HepG2 (cell line): ENCODE measurements at regions not wholly inside any gene's neighbourhood (a gene's known extent, or its start where the extent isn't known, plus 50 kb on each side); places are given as distances from the start of the nearest gene placed in this dataset.

Experiments used
- ATAC-seq: fragments of 200-7000 bp; cut with Tn5 transposase; 3 replicates; pipeline ENCODE4 v1.9.1; 2020; ENCODE audit warnings: mild to moderate bottlenecking, moderate library complexity
- BruUV-seq: library from RNA; stranded (reverse); fragments of 400-500 nt; replicated peaks from 2 replicates; lab custom pipeline; 2021; lab: Mats Ljungman, UMichigan
- CTCF ChIA-PET: fragments of 300-600 bp; formaldehyde crosslinking; extraction: SDS; loops from one replicate; lab custom pipeline; 2021; ENCODE audit warnings: low total read pairs, inconsistent platforms, low intra/inter-chr PET ratio; lab: Yijun Ruan, JAX
- POLR2A ChIA-PET: fragments of 350-600 bp; sonication (Branson Sonifier 250); formaldehyde crosslinking; loops from one replicate; lab custom pipeline; 2020; ENCODE audit warnings: antibody characterized with exemption, inconsistent platforms; lab: Yijun Ruan, JAX
- DNase-seq: peaks from one replicate; pipeline ENCODE4 v3.0.0-alpha.2; 2015; ENCODE audit warnings: low spot score
- FAIRE-seq: peaks from 3 replicates; lab custom pipeline; 2011; peaks lifted over from hg19 to GRCh38; lab: Jason Lieb, UNC
- H2AFZ ChIP-seq: one replicate; pipeline ENCODE4 v1.6.1; 2011; ENCODE audit warnings: low read length, inconsistent platforms
- H3K27ac ChIP-seq: fragments of 300-600 bp; 3 replicates; pipeline ENCODE4 v1.8.0; 2011; ENCODE audit warnings: mixed run types, mild to moderate bottlenecking, mixed read lengths, low read length, inconsistent platforms; ENCODE audit not compliant: insufficient read depth; ENCODE audit errors: extremely low read length
- H3K27me3 ChIP-seq, 2 experiments: fragments of 200-600 bp in 1 of 2; 2 replicates in 1 of 2; 3 replicates in 1 of 2; pipeline versions ENCODE4 v1.6.0 to v1.8.0; 2011; ENCODE audit warnings: low read length in 2 of 2, mild to moderate bottlenecking in 2 of 2, moderate library complexity in 2 of 2, inconsistent platforms in 1 of 2; ENCODE audit not compliant: insufficient read depth in 2 of 2, control insufficient read depth in 1 of 2
- H3K36me3 ChIP-seq, 2 experiments: fragments of 200-600 bp in 1 of 2; replicated peaks in 1 of 2; 2 replicates in 1 of 2; 3 replicates in 1 of 2; pipeline versions ENCODE4 v1.5.1 to v1.8.0; 2011; ENCODE audit warnings: low read length in 2 of 2, inconsistent platforms in 1 of 2; ENCODE audit not compliant: insufficient read depth in 2 of 2, control insufficient read depth in 1 of 2
- H3K4me1 ChIP-seq: 2 replicates; pipeline ENCODE4 v1.5.1; 2012; ENCODE audit warnings: low read length, inconsistent platforms; ENCODE audit not compliant: insufficient read depth
- H3K4me2 ChIP-seq: 2 replicates; pipeline ENCODE4 v1.6.0; 2011; ENCODE audit warnings: low read depth, low read length, inconsistent platforms
- H3K4me3 ChIP-seq, 3 experiments: fragments of 200-600 bp in 1 of 3; sonication (generic), shearing (Covaris generic) in 1 of 3; replicated peaks in 1 of 3; 2 replicates each; pipeline ENCODE4 v1.5.1; 2011 to 2016; ENCODE audit warnings: low read length in 3 of 3, inconsistent platforms in 2 of 3, low read depth in 2 of 3, mild to moderate bottlenecking in 2 of 3, control low read depth in 1 of 3, mixed read lengths in 1 of 3; ENCODE audit not compliant: insufficient read depth in 1 of 3
- H3K79me2 ChIP-seq: one replicate; pipeline ENCODE4 v1.6.1; 2011; ENCODE audit warnings: low read length, inconsistent platforms; ENCODE audit not compliant: insufficient read depth
- H3K9ac ChIP-seq: 2 replicates; pipeline ENCODE4 v1.6.0; 2011; ENCODE audit warnings: mild to moderate bottlenecking, low read depth, low read length, inconsistent platforms; ENCODE audit not compliant: insufficient read depth
- H3K9me3 ChIP-seq: 2 replicates; pipeline ENCODE4 v1.5.1; 2012; ENCODE audit warnings: mild to moderate bottlenecking, low read length
- H4K20me1 ChIP-seq: 2 replicates; pipeline ENCODE4 v1.6.0; 2011; ENCODE audit warnings: inconsistent platforms, mild to moderate bottlenecking, low read length, moderate library complexity; ENCODE audit not compliant: insufficient read depth
- ELF1 ChIP-seq: sonication (generic); formaldehyde crosslinking; IDR thresholded peaks from 2 replicates; pipeline ENCODE4 v1.4.0; 2020; ENCODE audit warnings: missing genetic modification reagents
- MEF2D ChIP-seq: sonication (generic); formaldehyde crosslinking; IDR thresholded peaks from 2 replicates; pipeline ENCODE4 v1.5.1; 2020; ENCODE audit warnings: mild to moderate bottlenecking, missing genetic modification reagents
- NFRKB ChIP-seq: fragments of 450-650 bp; IDR thresholded peaks from 2 replicates; pipeline ENCODE4 v1.6.1; 2017
- NR2F6 ChIP-seq, 2 experiments: IDR thresholded peaks; 2 replicates each; pipeline ENCODE4 v1.6.1; 2016; ENCODE audit warnings: antibody characterized with exemption in 1 of 2, mild to moderate bottlenecking in 1 of 2
- PCBP1 ChIP-seq: fragments of 200-400 bp; formaldehyde crosslinking; IDR thresholded peaks from 2 replicates; pipeline ENCODE4 v1.6.1; 2017; ENCODE audit warnings: mild to moderate bottlenecking, low read depth, low read length, borderline replicate concordance
- RFX1 ChIP-seq: fragments of 450-650 bp; IDR thresholded peaks from 2 replicates; pipeline ENCODE4 v1.6.1; 2017
- SALL2 ChIP-seq: sonication (generic); formaldehyde crosslinking; IDR thresholded peaks from 2 replicates; pipeline ENCODE4 v1.8.1; 2023; ENCODE audit warnings: mild to moderate bottlenecking, missing genetic modification reagents, inconsistent platforms
- SMC3 ChIP-seq: IDR thresholded peaks from 2 replicates; pipeline ENCODE4 v1.6.1; 2011; ENCODE audit warnings: low read length, improper control_type of control experiment
- ZHX1 ChIP-seq: sonication (generic); formaldehyde crosslinking; IDR thresholded peaks from 2 replicates; pipeline ENCODE4 v1.8.1; 2022; ENCODE audit warnings: low read depth, mild to moderate bottlenecking, missing genetic modification reagents
- ZMYM4 ChIP-seq: sonication (generic); formaldehyde crosslinking; IDR thresholded peaks from 2 replicates; pipeline ENCODE4 v1.8.1; 2023; ENCODE audit warnings: mild to moderate bottlenecking, missing genetic modification reagents
- ZNF382 ChIP-seq: sonication (generic); formaldehyde crosslinking; IDR thresholded peaks from 2 replicates; pipeline ENCODE4 v1.5.0; 2020; ENCODE audit warnings: missing genetic modification reagents, mild to moderate bottlenecking, borderline replicate concordance
- ZNF609 ChIP-seq: sonication (generic); formaldehyde crosslinking; IDR thresholded peaks from 2 replicates; pipeline ENCODE4 v1.4.0; 2020; ENCODE audit warnings: mild to moderate bottlenecking, missing genetic modification reagents, borderline replicate concordance
- ZNF615 ChIP-seq: sonication (generic); formaldehyde crosslinking; IDR thresholded peaks from 2 replicates; pipeline ENCODE4 v1.5.0; 2020; ENCODE audit warnings: mild to moderate bottlenecking, missing genetic modification reagents, borderline replicate concordance
- ZSCAN25 ChIP-seq: sonication (generic); formaldehyde crosslinking; IDR thresholded peaks from 2 replicates; pipeline ENCODE4 v1.8.0; 2022; ENCODE audit warnings: mild to moderate bottlenecking, missing genetic modification reagents
- ZXDC ChIP-seq: sonication (generic); formaldehyde crosslinking; IDR thresholded peaks from 2 replicates; pipeline ENCODE4 v1.5.0; 2020; ENCODE audit warnings: mild to moderate bottlenecking, missing genetic modification reagents
- WGBS: methylation state at CpG from one replicate; pipeline ENCODE4 v1.1.6; 2017; ENCODE audit warnings: low lambda C conversion rate; 5-methylcytosine and 5-hydroxymethylcytosine counted together
- in situ Hi-C: cut with HindIII; loops from 2 replicates; pipeline ENCODE4 v1.10.0; 2017; ENCODE audit warnings: low pct_unique_long_range_greater_than_20kb; ENCODE audit not compliant: extremely low pct_ligation_motif_present
- intact Hi-C: fragments of 100-400 bp; cut with micrococcal nuclease; formaldehyde crosslinking; loops from one replicate; pipeline ENCODE4 v1.10.0; 2022; ENCODE audit not compliant: unreplicated experiment

GRCh38 chr6:67643281-67643680 is 991.8 kb upstream of the ADGRB3 start (continued):
- TF ChIP-seq PCBP1 (no peak), ZNF615 (CRISPR knock-in tag) (no peak), ZSCAN25 (CRISPR knock-in tag) (no peak), NR2F6 (IDR thresholded peaks at IDR 0.05) (no peak), NR2F6 (CRISPR knock-in tag; IDR thresholded peaks at IDR 0.05) (no peak)

- DNase-seq (no peak), FAIRE-seq (no peak), ATAC-seq (no peak)
- ChIA-PET POLR2A (no interaction called here), CTCF (no interaction called here)
- Histone ChIP-seq H3K4me1 (no peaks in the 10 kb centered on the region), H3K4me2 (no peak overlapping the region), H3K9ac (no peak overlapping the region), H3K36me3 (no peaks in the 10 kb centered on the region), H3K27ac (no peak overlapping the region), H3K4me3 (no peak overlapping the region), H4K20me1 (no peaks in the 10 kb centered on the region), H3K9me3 (no peaks in the 10 kb centered on the region), H2AFZ (no peak overlapping the region), H3K79me2 (no peaks in the 10 kb centered on the region), H3K27me3 (no peaks in the 10 kb centered on the region)
- in situ Hi-C loops (no loop called here), intact Hi-C loops (no loop called here)
- BruUV-seq = no TSS peak
- WGBS = 0% methylated on average over 1 of the region's 1 CpG
- no peak for TF ChIP-seq MEF2D
- TF ChIP-seq ZNF382 (CRISPR knock-in tag) = no peak
- no peak for TF ChIP-seq SALL2 (CRISPR knock-in tag)
- TF ChIP-seq ZNF609 = no peak
- no peak for TF ChIP-seq ZXDC (CRISPR knock-in tag)
- TF ChIP-seq ZMYM4 (CRISPR knock-in tag) = no peak
- TF ChIP-seq NFRKB = no peak
- TF ChIP-seq ZHX1 = no peak
- no peak for TF ChIP-seq RFX1
- no peak for TF ChIP-seq SMC3
- TF ChIP-seq ELF1 = no peak
These were observed 992.5 kb upstream of the ADGRB3 start for GRCh38 chr6:67642582-67642981.
